HS-27A (cell line): ENCODE measurements at regions not wholly inside any gene's neighbourhood (a gene's known extent, or its start where the extent isn't known, plus 50 kb on each side); places are given as distances from the start of the nearest gene placed in this dataset.
"Not testable (repeated sequence)": the region's sequence is repeated elsewhere in the genome, so short reads cannot be mapped to it uniquely, and the experiment has no call there.

Experiments
- DNase-seq: peaks from one replicate; pipeline ENCODE4 v3.0.0-alpha.2; 2012; ENCODE audit warnings: low read depth, missing footprints

DNA sequence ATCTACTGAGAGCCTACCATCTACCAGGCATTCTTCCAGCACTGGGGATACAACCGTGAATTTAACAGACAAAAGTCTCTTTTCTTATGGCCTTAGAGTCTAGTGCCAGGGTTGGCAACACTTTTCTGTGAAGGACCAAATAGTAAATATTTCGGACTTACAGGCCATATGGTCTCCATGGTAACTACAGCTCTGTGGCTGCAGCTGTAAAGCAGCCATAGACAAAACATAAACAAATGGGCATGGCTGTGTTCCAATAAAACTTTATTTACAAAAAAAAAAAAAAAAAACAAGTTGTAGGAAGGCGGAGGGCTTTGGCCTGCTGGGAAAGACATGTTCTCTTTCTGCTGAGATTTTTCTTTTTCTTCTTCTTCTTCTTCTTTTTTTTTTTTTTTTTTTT lies 98.7 kb downstream of the ABCC12 start:
- DNase-seq = no peak

DNA sequence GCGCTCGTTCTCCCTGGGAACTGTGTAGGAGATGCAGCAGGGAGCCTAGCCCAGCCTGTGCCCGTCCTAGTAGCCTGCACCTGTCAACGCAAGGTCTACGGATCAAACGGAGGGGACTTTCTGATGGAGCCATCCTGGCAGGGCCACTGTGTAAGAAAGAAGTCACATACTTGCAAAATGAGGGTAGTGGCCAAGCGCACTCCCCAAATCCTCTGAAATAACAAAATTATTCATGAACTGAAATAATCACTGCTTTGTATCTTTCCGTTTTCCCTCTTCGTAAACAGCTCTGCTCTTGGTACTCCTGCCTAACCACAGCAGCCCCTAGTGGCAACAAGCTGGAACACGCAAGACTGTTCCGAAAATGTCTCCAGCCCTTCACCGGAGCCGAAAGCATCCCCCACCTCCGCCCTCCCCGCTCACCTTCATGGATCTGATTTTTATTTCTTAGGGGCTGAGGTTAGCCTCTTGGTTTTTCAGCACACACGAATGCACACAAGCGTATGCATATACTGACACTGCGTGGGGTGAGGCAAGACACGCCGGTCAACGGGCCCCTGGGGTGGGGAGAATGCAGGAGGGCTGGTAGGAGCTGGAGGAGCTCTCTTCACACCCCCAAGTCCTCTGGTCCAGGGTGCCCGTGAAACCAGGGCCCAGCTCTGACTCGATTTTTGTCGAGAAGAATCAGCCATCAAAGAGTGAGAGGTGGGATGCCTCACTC lies 100.8 kb downstream of the ABCC12 start:
- DNase-seq = peak; percentile 11

DNA sequence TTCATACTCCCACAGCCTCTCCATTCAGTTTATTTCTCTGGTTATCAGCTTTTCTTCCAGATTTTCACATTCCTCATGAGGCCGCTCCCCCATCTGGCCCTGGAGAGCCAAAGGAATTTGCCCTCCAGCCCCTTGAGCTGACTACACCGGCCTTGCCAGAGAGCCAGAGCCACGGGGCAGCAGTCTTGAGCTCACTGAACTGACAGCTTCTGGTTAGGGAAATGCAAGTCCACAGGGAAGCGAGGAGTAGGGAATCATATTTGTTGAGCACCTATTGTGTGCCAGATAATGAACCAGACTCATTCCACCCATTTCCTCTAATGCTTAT lies 102.4 kb downstream of the ABCC12 start:
- DNase-seq = peak; percentile 50

DNA sequence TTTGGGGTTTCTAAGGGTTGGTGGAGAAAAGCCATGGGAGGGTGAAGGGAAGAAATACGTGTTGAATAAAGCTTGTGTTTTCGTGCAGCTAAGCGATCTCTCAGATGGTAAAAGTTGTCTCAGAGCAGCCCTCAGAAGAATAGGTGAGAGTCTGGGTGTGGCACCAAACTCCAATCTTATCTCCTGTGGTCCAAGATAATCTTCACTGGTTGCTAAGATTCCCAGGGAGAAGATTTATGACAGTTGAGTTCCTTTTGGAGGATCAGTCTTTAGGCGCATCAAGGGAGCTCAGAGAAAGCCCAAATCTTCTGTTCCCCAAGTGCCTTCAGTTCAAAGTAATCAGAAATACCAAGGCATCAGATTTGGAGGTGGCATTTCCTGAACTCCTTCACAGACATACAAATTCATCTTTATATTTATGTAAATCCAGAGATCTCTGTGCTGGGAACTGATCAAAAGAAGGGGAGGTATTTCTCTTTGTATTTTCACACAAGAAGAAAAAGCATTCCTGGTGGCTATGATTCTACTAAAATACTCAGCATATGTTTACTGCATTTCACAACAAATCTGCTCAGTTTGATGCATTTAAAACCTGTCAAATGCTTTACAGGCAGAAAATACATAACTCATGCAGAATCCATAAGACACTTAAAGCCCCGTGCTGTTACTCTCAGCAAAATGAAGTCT lies 102.9 kb downstream of the ABCC12 start:
- DNase-seq = no peak

DNA sequence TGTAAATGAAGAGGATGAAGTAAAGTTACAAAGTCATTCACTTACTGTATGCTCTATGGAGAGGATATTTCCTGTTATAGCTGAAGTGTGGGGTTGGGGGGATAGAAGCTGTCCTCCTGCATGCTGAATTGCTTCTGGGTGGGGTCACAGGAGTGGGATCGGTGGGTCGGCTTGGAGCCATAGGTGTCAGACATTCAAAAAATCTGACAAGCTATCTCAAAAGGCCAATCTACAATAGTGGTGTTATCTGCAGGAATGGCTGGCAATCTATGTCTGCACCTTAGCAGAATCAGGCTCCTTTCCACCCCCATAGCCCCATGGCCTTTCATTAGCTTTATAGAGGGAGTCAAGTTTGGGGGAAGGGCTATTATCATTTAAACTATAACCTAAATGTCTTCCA lies 104.9 kb downstream of the ABCC12 start:
- no peak for DNase-seq

DNA sequence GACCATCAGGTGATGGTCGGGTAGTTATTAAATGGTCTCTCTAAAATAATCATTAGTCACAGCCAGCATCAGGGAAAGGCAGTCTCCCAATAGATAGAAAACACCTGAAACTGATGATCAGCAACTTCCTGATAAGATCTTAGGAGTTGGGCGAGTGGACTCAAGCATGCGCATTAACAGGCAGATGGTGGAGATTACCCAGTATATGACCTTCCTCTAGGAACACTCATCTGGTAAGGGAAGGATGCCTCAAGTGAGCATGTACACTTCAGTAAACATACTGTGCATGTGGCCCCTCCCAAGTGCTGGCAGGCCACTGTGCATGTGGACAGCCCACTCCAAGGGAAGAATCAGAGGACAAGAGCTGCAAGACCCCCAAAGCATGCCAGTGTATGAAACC lies 105.9 kb downstream of the ABCC12 start:
- DNase-seq = no peak

DNA sequence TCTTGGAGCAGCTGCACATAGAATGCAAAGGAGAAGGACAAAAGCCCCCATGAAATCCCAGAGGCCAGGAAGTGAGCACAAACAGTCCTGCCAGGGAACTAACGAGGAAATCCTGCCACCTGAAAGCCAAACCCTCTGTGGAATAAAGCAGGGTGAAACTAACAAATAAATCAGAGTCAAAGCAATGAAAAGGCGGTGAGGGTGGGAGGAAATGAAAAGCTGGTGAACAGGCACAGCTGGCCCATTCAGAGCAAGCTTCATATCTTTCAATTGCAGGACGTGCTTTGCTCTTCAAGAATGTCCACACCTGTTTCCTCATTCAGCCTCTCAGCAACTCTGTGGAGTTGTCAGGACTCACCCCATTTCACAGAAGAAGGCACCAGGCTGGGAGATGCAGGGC lies 108.1 kb downstream of the ABCC12 start:
- DNase-seq = no peak

DNA sequence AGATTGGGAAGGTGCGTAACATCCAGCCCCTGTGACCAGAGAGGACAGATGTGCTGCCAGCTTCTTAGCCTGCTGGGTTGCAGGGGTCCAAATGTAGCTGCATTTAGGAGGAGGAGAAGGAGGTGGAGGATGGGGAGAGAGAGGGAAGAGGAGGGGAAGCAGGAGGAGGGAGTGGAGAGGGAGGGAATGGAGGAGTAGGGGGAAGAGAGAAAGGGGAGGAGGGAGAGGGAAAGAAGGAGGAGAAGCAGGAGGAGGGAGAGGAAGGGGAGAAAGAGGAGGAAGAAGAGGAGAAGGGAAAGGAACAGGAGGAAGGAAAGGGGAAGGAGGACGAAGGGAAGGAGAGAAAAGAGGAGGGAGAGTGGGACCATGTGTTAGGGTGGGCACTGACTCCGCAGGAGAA lies 108.6 kb downstream of the ABCC12 start:
- no peak for DNase-seq

DNA sequence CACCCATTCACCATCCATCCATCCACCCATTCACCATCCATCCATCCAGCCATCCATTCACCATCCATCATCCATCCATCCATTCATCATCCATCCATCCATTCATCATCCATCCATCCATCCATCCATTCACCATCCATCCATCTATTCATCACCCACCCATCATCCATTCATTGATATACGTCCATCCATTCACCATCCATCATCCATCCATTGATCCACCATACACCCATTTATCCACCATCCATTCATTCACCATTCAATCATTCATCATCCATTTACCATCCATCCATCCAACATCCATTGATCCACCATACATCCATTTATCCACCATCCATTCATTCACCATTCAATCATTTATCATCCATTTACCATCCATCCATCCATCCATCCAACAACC lies 111.7 kb downstream of the ABCC12 start:
- DNase-seq = no peak

DNA sequence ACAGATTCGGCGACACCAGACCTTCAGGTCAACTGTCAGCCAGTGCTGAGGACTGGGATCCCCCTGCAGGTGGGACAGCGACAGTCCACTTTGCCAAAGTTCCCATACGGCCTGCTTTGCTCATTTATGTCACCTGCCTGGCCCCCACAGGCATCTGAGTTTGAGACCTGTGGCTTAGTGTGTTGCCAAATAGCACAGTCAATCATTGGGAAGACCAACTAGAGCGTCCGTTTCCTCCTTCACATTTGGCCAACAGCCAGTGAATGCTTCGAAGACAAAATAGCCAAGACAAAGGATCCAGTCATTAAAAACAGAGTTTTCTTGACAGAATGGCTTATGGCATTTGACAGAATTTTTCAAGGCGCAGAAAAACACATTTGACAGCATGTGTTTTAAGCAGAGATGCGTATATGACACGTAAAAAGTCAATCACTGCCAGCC lies 113.8 kb downstream of the ABCC12 start:
- DNase-seq = no peak

DNA sequence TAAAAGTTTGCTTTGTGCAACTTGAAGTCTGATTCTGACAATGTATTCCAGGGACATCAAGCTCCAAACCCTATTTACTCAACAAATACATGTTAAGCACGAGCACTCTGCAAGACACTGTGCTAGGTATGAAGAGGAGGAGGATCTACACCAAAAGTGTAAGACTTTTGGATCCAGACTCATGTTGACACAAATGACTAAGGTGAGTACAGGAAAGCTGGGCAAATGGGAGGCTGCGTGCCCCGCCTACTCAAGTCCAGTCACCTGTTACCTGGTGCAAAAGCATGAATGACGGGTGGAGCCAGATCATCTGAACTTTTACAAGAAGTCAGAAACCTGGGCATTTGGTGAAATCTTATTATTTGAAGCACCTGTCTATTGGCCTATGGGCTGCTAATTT lies 120.7 kb downstream of the ABCC12 start:
- no peak for DNase-seq

DNA sequence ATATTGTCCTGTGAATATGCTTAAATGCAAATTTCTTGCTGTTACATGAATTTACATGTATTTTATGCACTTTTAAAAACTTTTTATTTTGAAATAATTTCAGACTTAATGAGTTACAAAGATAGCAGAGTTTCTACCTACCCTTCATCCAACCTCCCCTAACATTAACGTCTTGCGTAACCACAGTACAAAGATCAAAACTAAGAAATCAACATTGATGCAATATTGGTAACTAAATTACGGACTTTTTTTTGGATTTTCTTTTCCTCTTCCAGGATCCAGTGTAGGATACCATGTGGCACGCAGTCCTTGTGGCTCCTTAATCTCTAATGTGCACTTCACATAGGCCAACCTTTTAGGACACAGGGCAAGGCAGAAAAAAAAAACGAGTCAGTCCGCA lies 124.9 kb downstream of the ABCC12 start:
- no peak for DNase-seq

DNA sequence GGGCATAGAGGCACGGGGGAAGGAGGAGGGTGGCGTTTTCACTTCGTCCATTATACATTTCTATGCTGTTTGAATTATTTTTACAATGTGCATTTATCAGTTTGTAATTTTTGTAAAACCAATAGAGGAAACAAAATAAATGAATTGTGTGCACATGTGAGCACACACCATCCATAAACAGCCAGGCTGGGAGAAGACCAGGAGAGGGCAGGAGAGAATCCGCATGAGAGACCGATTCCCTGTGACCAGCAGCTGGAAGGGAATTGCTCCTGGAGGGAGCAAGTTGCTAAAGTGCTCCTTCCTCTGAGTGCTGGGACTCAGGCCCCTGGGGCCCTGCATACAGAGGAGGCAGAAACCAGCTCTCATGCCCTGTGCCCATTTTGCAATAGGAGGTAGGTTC lies 126.0 kb downstream of the ABCC12 start:
- DNase-seq = no peak

DNA sequence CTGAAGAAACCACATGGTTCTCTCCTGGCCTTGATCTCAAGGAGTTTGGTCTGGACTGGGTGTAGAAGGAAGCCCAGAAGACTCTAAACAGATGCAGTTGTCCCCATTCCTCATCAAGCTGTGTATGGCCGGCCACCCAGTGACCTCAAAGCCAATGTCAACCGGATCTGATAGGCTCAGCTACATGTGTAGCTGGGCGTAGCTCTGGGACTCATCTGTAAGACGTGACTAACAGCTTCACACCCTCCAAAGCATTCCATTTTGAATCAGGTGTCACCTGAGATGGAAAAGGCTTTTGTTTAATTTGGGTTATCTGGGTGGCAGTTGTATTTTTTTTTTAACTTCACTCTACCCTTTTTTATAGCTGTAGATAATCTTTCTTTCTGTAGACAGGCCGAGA lies 130.4 kb downstream of the ABCC12 start:
- DNase-seq = no peak

DNA sequence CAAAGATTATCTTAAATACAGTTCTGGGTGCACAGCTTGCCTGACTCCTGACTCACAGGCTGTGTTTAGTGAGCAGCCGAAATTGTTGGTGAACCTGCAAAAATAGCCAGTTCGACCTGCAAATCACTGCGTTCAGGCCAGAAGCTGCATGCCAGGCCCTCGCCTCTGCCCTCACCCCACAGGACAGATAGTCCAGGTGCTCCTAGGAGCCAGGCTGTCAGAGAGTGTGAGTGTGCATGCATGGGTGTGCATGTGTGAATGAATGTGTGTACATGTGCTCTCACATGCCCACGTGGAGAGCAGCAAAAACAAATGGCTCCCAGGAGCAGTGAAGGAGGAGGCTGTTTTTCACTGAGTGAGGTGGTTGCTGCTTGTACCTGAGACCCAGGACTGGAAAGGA lies 131.8 kb downstream of the ABCC12 start:
- no peak for DNase-seq

DNA sequence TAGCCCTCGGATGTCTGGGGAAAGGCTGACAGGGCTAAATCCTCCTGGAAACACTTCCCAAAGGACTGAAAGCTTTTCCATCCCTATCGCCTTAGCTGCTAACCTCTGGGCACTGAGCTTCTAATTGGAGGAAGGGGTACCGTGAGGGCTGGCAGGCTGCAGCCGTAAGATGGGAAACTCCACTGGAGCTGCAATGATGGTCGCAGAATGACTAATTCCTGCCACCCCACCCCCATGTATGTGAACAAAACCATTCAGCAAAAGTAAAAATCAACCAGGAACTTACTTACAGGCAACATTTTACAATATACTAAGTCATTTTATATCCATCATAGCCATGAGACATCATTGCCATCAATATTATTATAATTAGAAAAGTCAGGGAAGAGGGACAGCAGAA lies 133.3 kb downstream of the ABCC12 start:
- DNase-seq = no peak

DNA sequence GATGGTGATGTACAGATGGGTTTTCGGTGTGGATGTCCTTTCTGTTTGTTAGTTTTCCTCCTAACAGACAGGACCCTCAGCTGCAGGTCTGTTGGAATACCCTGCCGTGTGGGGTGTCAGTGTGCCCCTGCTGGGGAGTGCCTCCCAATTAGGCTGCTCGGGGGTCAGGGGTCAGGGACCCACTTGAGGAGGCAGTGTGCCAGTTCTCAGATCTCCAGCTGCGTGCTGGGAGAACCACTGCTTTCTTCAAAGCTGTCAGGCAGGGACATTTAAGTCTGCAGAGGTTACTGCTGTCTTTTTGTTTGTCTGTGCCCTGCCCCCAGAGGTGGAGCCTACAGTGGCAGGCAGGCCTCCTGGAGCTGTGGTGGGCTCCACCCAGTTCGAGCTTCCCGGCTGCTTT lies 135.2 kb downstream of the ABCC12 start:
- DNase-seq = not testable (repeated sequence)

DNA sequence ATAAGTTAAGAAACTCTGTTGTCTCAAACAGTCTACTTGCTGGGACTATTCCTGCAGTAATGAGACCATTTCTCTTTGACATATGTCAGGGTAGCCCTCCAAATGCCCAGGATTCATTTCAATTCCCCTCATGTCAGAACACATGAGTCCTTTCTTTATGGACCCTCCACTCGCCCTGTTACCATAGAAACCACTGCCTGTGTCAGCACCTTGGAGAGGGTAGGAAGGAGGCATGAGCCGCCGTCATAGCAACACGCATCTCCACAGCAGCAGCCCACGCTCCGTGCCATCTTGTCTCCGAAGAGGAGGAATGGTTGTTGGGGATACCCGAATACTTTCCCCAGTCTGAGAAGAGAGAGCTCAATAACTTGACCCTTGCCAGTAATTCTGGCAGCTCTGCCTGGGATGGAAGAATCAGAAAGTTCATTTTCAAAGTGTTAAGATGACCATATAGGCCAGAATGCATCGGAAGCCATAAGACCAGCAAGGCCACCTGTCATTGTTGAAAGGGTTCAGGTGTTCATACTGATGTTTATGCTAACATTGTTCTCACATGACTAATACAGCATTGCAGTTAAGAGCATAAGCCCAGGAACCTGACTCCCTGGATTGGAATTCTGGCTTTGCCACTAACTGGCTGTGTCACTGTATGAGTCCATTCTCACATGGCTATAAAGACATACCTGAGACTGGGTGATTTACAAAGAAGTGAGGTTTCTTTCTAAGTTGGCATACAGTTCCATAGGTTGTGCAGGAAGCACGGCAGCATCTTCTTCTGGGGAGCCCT lies 141.3 kb downstream of the ABCC12 start:
- peak; percentile 70 for DNase-seq

DNA sequence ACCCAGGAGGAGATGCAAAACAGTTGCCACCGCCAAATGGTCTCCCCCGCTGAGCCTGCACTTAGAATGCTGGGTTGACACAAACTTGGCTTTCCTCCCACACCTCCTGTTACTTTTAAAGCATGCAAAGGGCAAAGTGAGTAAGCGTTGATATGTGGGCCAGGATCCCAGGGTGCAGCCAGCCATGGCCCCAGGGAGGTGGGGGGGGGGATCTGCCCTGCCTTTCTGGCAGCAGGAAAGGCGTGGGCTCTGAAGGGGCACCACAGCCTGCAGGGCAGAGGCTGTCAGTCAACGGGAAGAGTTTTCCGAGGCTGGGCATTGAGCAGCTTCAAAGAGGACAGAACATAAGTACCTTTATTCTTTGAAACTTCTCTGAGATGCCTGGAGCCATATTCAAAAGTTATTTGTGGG lies 142.3 kb downstream of the ABCC12 start:
- peak; percentile 62 for DNase-seq

DNA sequence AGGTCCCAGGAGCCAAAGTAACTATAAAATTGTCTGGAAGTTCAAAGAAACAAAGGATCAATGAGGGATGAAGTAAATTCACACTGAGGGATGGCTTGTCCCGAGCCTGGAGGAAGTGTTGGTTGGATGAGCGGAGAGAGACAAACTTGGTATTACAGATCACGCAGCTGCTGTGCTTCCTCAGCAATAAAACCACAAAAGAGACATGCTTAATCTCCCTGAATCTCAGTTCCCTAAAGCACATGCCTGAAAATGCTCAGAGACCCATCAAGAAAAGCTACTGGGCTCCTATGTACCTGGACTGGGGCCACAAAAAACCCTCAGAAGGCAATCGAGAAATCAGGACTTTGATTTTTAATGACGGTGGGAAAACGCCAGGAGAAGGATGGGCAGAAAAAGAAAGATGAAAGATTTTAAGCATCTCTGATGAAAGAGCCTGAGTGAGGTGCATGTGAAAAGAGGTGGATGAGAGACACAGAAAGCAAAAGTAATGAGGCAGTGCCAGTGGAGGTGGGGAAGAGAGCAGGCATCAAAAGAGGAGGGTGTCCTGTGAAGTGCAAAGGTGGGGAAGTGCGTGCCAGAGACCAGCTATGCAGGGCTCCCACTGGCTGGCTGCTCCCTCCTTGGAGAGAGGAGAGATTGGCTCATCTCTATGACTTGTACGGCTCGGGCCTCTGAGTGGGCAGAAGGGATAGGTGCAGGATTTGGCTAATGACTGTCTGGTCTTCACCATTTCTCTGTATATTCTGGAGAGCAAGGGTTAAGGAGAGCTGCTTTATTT lies 143.7 kb downstream of the ABCC12 start:
- DNase-seq = no peak

DNA sequence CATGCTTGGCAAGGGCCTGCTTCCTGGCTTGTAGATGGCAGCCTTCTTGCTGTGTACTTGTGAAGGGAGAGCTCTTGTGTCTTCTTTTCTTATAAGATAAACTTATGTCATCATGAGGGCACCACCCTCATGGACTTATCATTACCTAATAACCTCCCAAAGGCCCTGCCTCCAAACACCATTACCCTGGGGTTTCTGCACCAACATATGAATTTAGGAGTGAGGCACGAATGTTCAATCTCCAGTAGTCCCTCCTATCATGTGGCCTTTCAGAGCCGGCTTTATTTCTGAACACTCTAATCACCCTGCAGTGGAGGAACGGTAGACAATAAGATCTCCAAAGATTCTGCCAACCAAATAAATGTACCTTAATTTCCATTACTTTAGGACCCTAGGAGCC lies 144.3 kb downstream of the ABCC12 start:
- DNase-seq = no peak

DNA sequence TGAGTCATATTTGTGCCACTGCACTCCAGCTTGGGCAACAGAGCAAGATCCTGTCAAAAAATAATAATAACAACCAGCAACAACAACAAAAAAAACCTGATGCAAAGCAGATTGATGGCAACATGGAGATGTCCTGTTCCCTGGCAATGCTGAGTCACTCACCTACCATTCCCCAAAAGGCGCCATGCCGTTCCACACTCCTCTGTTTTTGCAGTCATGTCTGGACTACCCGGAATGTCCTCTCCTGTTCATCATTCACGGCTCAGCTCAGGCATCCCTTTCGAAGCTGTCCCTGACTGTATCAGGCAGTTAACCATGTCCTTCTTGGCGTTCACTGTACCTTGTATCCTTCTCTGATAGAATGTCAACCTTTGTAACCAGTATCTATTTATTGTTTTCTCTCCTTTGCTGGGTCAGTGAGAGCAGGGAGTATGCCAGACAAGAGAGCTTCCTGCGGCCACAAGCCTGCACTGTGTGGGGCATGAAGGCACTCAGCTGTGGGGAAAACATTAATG lies 147.7 kb downstream of the ABCC12 start:
- no peak for DNase-seq
